ENCODE measurements at regions not wholly inside any gene's neighbourhood (a gene's known extent, or its start where the extent isn't known, plus 50 kb on each side); places are given as distances from the start of the nearest gene placed in this dataset.

GRCh38 chr12:9367828-9368227 lies 159.6 kb upstream of the PZP start:
- no peaks in the 10 kb centered on the region for H3K36me3 Mint-ChIP-seq (ENCODE audit: low read depth)
- H3K4me3 Mint-ChIP-seq = no peak overlapping the region
- H3K9me3 Mint-ChIP-seq = no peaks in the 10 kb centered on the region
- DNase-seq (ENCODE audit: low spot score) = no peak
- Histone ChIP-seq H3F3A (replicated peaks; ENCODE audit: low read depth) (no peaks in the 10 kb centered on the region), H3K36me3 (ENCODE audit: insufficient read depth) (no peaks in the 10 kb centered on the region), H3K9me2 (ENCODE audit: insufficient read depth) (no peaks in the 10 kb centered on the region), H4K20me1 (replicated peaks; ENCODE audit: insufficient read depth) (no peaks in the 10 kb centered on the region), H3K27ac (ENCODE audit: low read depth) (no peak overlapping the region), H3K27me3 (ENCODE audit: insufficient read depth) (no peaks in the 10 kb centered on the region), H3K4me2 (no peak overlapping the region), H2AFZ (no peak overlapping the region), H3K4me3 (no peak overlapping the region), H3K79me2 (replicated peaks; ENCODE audit: insufficient read depth) (no peaks in the 10 kb centered on the region), H3K4me1 (ENCODE audit: insufficient read depth) (peaks cover 26% of the 10 kb centered on the region)
- peaks cover 43% of the 10 kb centered on the region for H3K4me1 Mint-ChIP-seq
- no peak for ATAC-seq
- peaks cover 3% of the 10 kb centered on the region for H3K27me3 Mint-ChIP-seq (ENCODE audit: insufficient read depth, low read depth, poor library complexity)
- H3K27ac Mint-ChIP-seq = no peak overlapping the region
- no peak for TF ChIP-seq ZNF462 (CRISPR knock-in tag; IDR thresholded peaks at IDR 0.05)
- TF ChIP-seq STAT1 (IDR thresholded peaks at IDR 0.05; ENCODE audit: unreplicated experiment) = no peak
- TF ChIP-seq POLR2AphosphoS5 (IDR thresholded peaks at IDR 0.05; ENCODE audit: low read depth) = no peak
- no peak for TF ChIP-seq REST (IDR thresholded peaks at IDR 0.05; ENCODE audit: unreplicated experiment)
- TF ChIP-seq ZNF331 (CRISPR knock-in tag; IDR thresholded peaks at IDR 0.05; ENCODE audit: low read depth) = no peak

All from GM23338 (cell line).